ENCODE measurements at regions not wholly inside any gene's neighbourhood (a gene's known extent, or its start where the extent isn't known, plus 50 kb on each side); places are given as distances from the start of the nearest gene placed in this dataset.

DNA sequence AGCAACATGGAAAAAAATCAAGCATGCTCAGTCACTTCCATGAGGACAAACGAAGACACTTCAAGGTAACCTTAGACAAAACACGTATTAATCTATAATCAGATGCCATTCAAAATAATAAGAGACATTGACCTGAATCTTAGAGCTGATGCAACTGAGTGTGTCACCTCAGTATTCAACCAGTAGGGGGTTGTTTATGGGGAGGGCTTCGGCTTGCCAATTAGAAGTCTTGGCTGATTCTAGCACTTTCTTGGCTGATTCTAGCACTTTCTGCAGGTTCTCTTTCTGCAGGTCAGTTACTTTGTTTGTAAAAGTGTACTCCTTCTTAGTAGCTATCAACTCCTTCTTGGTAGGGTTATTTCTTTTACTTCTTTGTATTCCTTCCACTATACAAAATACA lies 317.6 kb downstream of the ENC1 start:
- no peak for DNase-seq (ENCODE audit: low read depth in 1 of 2, low spot score in 1 of 2)

DNA sequence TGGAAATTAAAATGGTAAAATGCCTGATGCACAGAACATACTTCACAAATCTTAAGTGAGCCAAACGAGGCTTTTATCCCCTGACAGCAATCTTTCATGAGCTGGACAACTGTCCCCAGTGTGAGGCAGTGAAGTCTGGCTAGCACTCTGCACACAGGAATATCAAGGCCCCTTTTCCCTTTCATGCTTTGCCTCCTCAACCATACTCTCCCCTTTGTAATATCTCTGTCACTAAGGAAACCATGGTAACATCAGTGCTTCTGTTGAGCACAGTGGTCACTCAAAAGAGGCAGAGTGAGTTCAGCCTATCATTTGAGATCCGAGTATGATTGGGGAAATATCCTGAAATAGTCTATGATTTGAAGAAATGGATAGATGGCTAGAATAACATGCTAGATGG lies 318.3 kb downstream of the ENC1 start:
- no peak for DNase-seq (ENCODE audit: low read depth in 1 of 2, low spot score in 1 of 2)

- DNase-seq (ENCODE audit: low read depth in 1 of 2, low spot score in 1 of 2), result no peak
These were observed 319.2 kb downstream of the ENC1 start for GRCh38 chr5:74321326-74321725.

DNA sequence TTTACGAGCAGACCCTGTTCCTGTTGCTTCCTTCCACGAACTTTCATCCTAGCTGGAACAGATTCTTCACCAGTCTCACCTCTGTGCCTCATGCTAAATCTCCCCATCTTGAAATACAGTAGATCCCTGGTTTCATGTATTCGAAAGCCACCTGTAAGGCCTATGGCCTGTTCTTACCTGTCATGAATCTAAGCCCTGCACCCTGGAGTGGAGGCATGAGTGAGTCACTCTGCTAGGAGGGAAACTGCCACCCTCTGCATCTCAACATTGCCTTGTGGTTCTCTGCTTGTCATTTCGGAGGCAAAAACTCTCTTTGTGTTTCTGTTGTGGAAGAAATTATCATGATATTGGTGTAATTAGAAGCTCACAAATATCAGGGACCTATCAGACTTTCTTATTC lies 320.0 kb downstream of the ENC1 start:
- DNase-seq (ENCODE audit: low read depth in 1 of 2, low spot score in 1 of 2), result no peak

DNA sequence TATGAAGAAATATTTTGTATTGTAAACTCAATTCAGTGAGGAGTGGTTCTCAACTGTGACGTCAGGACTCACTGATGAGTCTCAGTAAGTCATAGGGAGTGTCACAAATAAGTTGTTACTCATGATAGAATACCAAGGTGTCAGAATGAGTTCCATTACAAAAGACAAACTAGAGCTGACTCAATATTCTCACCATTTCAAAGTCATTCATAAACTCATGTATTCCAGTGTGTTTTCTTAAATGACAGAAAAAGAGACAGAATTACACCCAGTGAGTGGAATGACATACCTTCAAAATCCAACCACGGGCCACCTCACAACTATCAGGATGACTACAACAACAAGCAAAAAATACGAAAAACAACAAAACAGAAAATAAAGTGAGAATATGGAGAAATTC lies 321.5 kb downstream of the ENC1 start:
- DNase-seq (ENCODE audit: low read depth in 1 of 2, low spot score in 1 of 2), result no peak

DNA sequence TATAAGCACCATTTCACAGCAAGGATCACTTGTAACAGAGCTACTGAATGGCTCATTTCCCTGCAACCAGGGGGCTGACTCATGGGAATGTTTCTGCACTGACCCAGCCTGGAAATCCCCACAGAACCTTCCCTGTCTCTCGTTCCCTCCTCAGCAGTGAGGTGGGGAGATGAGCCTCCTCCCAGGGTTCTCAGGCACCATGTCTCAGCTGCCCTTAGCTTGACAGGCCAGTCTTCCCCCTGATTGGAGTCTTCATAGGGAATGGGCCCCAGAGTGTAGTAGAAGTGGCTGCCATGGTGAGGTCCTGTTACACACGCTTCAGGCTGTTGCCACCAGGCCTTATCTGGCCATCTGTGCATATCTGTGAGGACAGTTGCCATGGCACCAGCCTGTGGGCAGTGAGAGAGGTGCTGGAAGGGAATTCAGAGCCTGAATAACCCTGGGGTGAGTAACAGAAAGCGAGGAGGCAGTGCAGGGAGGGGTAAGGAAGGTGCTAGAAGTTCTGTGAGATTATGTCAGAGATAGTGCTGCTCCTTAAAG lies 324.4 kb downstream of the ENC1 start:
- no peak for DNase-seq (ENCODE audit: low read depth in 1 of 2, low spot score in 1 of 2)

GRCh38 chr5:74314906-74315305 lies 325.6 kb downstream of the ENC1 start:
- DNase-seq (ENCODE audit: low read depth in 1 of 2, low spot score in 1 of 2), result no peak

GRCh38 chr5:74313896-74314295 lies 326.6 kb downstream of the ENC1 start:
- DNase-seq (ENCODE audit: low read depth in 1 of 2, low spot score in 1 of 2), result no peak

DNA sequence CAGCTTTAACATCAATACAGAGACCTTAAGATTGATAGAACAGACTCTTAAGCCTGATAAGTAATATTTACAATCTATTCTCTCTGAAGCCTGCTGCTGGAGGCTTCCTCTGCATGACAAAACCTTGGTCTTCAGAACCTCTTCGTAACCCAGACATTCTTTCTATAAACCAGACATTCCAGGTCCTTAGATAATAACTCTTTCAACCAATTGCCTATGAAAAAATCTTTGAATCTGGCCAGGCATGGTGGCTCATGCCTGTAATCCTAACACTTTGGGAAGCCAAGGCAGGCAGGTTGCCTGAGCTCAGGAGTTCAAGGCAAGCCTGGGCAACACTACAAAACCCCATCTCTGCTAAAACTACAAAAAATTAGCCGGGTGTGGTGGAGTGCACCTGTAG lies 327.8 kb downstream of the ENC1 start:
- DNase-seq (ENCODE audit: low read depth in 1 of 2, low spot score in 1 of 2), result no peak

DNA sequence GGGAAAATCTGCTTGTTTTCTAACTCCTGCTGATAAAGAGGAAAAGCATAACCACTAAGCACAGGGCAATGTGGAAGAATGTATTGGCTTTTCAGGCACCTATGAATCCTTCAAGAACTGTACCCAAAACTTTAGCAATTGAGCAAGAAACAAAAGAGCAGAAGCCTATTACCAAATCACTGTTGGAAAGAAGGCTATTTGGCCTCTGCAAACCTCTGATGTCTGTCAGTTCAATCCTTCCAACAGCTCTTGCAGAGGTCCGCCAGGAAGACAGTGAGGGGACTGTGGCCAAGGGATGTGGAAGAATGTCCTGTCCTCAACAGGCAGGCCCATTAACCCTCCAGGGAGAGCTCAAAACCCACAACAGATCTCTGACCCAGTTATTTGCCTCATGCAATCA lies 328.6 kb downstream of the ENC1 start:
- no peak for DNase-seq (ENCODE audit: low read depth in 1 of 2, low spot score in 1 of 2)

DNA sequence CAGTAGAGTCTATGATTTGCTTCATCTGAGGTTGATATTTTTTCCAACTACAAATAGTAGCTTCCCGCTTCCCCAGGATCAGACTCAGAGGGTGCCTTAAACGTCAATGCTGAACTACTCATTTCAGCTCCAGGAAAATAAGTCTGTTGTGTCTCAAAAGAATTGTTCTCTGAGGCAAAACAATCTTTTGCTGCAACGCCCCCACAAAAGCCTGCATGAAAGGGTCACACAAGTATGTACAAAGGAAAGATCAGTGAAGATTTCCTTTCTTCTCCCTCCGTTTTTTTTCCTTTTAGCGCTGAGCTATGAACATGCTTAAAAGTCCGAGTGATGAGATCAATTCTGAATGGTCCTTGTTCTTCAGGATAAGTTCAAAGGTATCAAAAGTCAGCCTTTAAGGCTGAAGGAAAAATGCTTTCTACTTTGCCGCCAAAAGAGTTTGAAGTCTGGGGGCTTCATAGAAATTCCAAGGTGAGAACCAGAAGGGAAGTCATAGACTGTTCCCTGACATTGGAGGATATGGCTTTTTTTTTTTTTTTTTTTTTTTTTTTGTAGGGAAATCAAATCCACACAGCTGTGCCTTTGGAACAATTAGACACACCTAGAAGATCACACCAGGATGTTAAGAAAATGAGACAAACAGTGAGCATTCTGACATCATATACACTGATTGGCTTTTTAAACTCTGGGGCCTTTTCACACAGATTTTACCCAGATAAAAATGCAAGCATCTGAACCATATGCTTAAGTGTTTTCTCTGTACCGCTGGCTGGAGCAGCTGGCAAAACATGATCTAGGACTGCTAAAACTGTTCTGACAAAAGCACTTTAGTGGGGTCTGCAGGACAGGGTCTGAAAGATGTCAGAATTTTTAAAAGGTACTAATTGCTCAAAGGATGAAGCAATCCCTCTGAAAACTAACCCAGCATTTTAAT lies 329.3 kb downstream of the ENC1 start:
- DNase-seq (ENCODE audit: low read depth in 1 of 2, low spot score in 1 of 2), result no peak

DNA sequence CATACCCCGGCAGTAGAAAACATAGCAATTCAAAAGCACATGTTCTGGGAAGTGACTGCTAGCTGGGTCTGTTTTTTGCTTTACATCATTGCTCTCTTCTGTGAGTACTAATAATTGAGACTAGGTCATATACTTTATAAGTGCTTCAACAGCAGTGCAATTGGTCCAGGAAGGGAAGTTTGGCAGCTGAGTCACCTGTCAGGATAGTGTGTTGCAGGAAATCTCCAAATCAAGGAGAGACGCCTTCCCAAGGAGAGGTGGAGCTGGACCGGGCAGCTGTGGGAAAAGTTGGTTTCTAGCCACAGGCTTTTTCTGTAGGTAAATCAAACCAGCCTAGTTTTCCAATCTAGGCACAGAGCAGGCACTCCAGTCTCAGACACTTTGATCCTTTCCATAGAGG lies 330.1 kb downstream of the ENC1 start:
- no peak for DNase-seq (ENCODE audit: low read depth in 1 of 2, low spot score in 1 of 2)

DNA sequence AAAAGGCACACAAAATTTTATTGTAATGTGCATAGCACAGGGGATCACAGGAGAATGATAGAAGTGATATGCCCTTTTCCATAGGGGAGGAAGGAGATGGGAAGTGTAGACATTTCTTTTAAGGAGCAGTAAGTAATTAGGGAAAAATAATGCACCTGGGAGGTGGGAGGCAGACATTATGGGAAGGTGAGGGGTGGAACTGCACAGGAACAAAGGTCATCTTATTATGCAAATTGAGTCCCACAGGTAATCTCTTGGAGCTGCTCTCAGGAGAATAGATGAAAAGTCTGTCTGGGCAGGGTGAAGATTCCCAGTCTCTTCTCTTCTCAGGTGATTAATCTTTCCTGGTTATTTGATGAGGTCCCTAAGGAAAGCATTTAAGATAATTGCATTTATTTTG lies 331.5 kb downstream of the ENC1 start:
- DNase-seq (ENCODE audit: low read depth in 1 of 2, low spot score in 1 of 2), result no peak

DNA sequence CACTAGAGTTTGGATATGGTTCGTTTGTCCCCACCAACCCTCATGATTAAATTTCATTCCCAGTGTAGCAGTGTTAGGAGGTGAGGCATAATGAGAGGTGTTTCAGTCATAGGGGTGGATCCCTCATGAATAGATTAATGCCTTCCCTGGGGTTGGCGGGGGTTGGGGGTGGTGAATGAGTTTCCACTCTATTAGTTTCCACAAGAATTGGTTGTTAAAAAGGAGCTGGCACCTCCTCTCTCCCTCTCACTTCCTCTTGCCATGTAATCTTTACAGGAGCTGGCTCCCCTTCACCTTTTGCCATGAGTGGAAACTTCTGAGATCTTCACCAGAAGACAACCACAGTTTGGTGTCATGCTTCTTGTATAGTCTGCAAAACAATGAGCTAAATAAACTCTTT lies 333.7 kb downstream of the ENC1 start:
- no peak for DNase-seq (ENCODE audit: low read depth in 1 of 2, low spot score in 1 of 2)

GRCh38 chr5:74304536-74304935 lies 336.0 kb downstream of the ENC1 start:
- DNase-seq (ENCODE audit: low read depth in 1 of 2, low spot score in 1 of 2), result no peak

GRCh38 chr5:74303578-74303977 lies 336.9 kb downstream of the ENC1 start:
- no peak for DNase-seq (ENCODE audit: low read depth in 1 of 2, low spot score in 1 of 2)

- no peak for DNase-seq (ENCODE audit: low read depth in 1 of 2, low spot score in 1 of 2)
These were observed 339.0 kb downstream of the ENC1 start for GRCh38 chr5:74301576-74301975.

DNA sequence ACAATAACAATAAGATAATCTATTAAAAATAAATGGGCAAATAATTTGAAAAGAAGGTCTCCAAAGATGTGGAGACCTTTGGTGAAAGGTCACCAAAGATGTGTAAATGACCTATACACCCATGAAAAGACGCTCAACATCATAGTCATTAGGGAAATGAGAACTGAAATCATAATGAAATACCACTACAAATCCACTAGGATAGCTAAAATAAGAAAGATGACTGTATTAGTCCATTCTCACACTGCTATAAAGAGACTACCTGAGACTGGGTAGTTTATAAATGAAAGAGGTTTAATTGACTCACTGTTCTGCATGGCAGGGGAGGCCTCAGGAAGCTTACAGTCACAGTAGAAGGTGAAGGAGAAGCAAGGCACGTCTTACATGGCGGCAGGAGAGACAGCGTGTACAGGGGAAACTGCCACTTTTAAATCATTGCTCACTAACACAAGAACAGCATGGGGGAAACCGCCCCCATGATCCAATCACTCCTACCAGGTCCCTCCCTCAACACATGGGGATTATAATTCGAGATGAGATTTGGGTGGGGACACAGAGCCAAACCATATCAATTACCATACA lies 339.6 kb downstream of the ENC1 start:
- DNase-seq (ENCODE audit: low read depth in 1 of 2, low spot score in 1 of 2), result no peak

DNA sequence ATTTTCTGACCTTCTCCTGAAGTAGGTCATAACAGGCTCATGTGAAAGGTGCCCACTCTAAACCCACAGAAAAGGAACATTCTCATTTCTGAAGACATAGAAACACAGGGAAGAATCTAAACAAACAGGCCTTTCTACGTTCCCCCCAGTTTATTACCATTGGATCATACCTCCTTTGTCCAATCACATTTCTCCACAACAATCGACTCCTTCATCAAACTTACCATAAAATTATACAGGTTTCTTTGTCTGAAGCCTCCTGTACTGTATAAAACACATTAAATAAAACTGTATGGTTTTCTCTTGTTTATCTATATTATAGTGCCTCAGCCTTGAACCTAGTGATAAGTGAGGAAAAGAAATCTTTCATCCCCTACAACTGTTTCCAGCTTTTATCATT lies 340.7 kb downstream of the ENC1 start:
- no peak for DNase-seq (ENCODE audit: low read depth in 1 of 2, low spot score in 1 of 2)

DNA sequence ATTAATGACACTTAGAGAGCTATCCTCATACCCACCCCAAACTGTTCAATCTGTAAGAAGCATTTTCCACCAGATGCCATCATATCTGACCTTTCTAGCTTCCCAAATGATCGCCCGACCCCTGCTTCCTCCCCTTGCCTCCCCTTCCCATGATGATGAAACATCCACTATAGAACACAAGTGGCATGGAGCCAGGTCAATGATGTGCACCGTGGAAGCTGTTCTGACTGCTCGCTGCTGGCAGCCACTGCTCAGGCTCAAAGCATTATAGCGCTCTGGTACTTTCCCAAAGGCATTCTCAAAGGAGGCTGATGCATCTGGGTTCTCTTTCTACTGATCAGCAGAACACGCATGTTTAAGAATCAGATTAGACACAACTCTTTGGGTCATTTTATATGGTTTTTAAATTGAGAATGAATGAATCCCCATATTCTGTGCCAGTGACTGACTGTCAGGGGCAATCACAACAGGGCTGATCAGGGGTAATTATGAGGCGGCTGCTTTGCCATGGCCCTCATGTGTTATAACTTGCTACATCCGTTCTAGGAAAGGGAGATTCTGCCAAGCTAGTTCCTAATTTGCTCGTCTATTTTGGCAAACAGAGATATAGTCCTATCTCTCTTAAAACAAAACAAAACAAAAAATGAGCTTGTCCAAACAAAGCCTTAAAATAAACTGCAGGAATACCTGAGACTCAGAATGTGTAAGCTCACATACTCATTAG lies 343.7 kb downstream of the ENC1 start:
- no peak for DNase-seq (ENCODE audit: low read depth in 1 of 2, low spot score in 1 of 2)

- DNase-seq (ENCODE audit: low read depth in 1 of 2, low spot score in 1 of 2), result no peak
These were observed 344.9 kb downstream of the ENC1 start for GRCh38 chr5:74295676-74296075.

GRCh38 chr5:74295141-74295540 lies 345.4 kb downstream of the ENC1 start:
- no peak for DNase-seq (ENCODE audit: low read depth in 1 of 2, low spot score in 1 of 2)
